Naive thymus-derived CD4-positive, alpha-beta T cell (primary cell): ENCODE measurements at regions not wholly inside any gene's neighbourhood (a gene's known extent, or its start where the extent isn't known, plus 50 kb on each side); places are given as distances from the start of the nearest gene placed in this dataset.

Source experiments
- ATAC-seq: fragments of 150-1000 bp; cut with Tn5 transposase; 2 replicates; pipeline ENCODE4 v1.10.0; 2021; ENCODE audit warnings: mild to moderate bottlenecking, moderate library complexity
- CTCF ChIA-PET: fragments of 350-600 bp; sonication (Branson Sonifier 250); formaldehyde crosslinking; loops from one replicate; lab custom pipeline; 2021; ENCODE audit warnings: antibody characterized with exemption; lab: Charles Lee
- POLR2A ChIA-PET: fragments of 350-600 bp; sonication (Branson Sonifier 250); formaldehyde crosslinking; loops from one replicate; lab custom pipeline; 2021; ENCODE audit warnings: antibody characterized with exemption, inconsistent platforms; lab: Charles Lee
- DNase-seq, 9 donors: peaks; one replicate each; pipeline versions ENCODE4 v3.0.0 to v3.0.0-alpha.2; 2020 to 2022; ENCODE audit warnings: mixed read lengths in 1 of 9
- H3K27ac ChIP-seq: one replicate; pipeline ENCODE4 v1.7.0; 2013; ENCODE audit warnings: mild to moderate bottlenecking, low read depth, low read length, moderate library complexity
- H3K27me3 ChIP-seq, 2 donors: one replicate each; pipeline ENCODE4 v1.7.0; 2013; ENCODE audit warnings: low read length in 2 of 2, mild to moderate bottlenecking in 2 of 2, moderate library complexity in 2 of 2; ENCODE audit not compliant: control insufficient read depth in 2 of 2, insufficient read depth in 2 of 2
- H3K36me3 ChIP-seq, 3 experiments: 1 replicate in 2 of 3; 2 replicates in 1 of 3; pipeline ENCODE4 v1.7.0; 2013; ENCODE audit warnings: low read length in 3 of 3, mild to moderate bottlenecking in 3 of 3, moderate library complexity in 1 of 3; ENCODE audit not compliant: insufficient read depth in 3 of 3, control insufficient read depth in 2 of 3
- H3K4me1 ChIP-seq, 2 donors: one replicate each; pipeline ENCODE4 v1.7.0; 2013; ENCODE audit warnings: low read length in 2 of 2, mild to moderate bottlenecking in 2 of 2, moderate library complexity in 1 of 2; ENCODE audit not compliant: control insufficient read depth in 2 of 2, insufficient read depth in 2 of 2
- H3K4me3 ChIP-seq: 2 replicates; pipeline ENCODE4 v1.7.0; 2013; ENCODE audit warnings: mild to moderate bottlenecking, low read length
- H3K9me3 ChIP-seq, 3 experiments: 1 replicate in 2 of 3; 2 replicates in 1 of 3; pipeline ENCODE4 v1.7.0; 2013; ENCODE audit warnings: low read length in 3 of 3; ENCODE audit not compliant: control insufficient read depth in 2 of 3
- H3K27ac Mint-ChIP-seq, 9 donors: one replicate each; pipeline ENCODE4 v1.8.0; 2020 to 2022; ENCODE audit warnings: mixed read lengths in 9 of 9, mild to moderate bottlenecking in 8 of 9, moderate library complexity in 5 of 9, inconsistent platforms in 2 of 9
- H3K27me3 Mint-ChIP-seq, 5 donors: one replicate each; pipeline ENCODE4 v1.8.0; 2021 to 2022; ENCODE audit warnings: mixed read lengths in 5 of 5, mild to moderate bottlenecking in 1 of 5
- H3K36me3 Mint-ChIP-seq, 5 donors: one replicate each; pipeline ENCODE4 v1.8.0; 2020 to 2022; ENCODE audit warnings: mixed read lengths in 5 of 5, mild to moderate bottlenecking in 3 of 5, inconsistent platforms in 1 of 5
- H3K4me1 Mint-ChIP-seq, 7 donors: one replicate each; pipeline ENCODE4 v1.8.0; 2020 to 2022; ENCODE audit warnings: mixed read lengths in 7 of 7, mild to moderate bottlenecking in 3 of 7, inconsistent platforms in 1 of 7
- H3K4me3 Mint-ChIP-seq, 10 donors: one replicate each; pipeline ENCODE4 v1.8.0; 2020 to 2022; ENCODE audit warnings: mild to moderate bottlenecking in 10 of 10, mixed read lengths in 10 of 10, moderate library complexity in 6 of 10, inconsistent platforms in 2 of 10
- H3K9me3 Mint-ChIP-seq, 11 donors: one replicate each; pipeline ENCODE4 v1.8.0; 2020 to 2022; ENCODE audit warnings: mixed read lengths in 11 of 11, mild to moderate bottlenecking in 4 of 11, inconsistent platforms in 1 of 11, moderate library complexity in 1 of 11
- intact Hi-C, 2 donors: fragments of 100-400 bp; cut with micrococcal nuclease; formaldehyde crosslinking; loops; one replicate each; pipeline ENCODE4 v1.15.1; 2023

DNA sequence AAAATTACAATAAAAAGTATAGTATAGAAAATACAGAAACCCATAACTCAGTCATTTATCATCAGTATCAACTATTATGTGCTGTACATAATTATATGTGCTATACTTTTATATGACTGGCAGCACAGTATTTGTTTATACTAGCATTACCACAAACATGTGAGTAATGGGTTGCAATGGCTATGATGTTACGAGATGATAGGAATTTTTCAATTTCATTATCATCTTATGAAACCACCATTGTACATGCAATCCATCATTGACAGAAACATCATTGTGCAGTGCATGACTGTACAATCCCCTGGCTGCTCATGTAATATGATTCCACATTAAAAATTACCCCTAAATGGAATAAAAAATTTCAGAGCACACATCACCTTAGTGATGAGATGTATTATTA is 55.7 kb upstream of the TMEM229A start:
- Histone ChIP-seq H3K4me1 (no peaks in the 10 kb centered on the region), H3K36me3 (no peaks in the 10 kb centered on the region), H3K9me3 (no peaks in the 10 kb centered on the region), H3K27me3 (no peaks in the 10 kb centered on the region), H3K27ac (no peak overlapping the region), H3K4me3 (no peak overlapping the region)
- peaks cover 0 to 11% (median 0%) of the 10 kb centered on the region in 11 donors for H3K9me3 Mint-ChIP-seq
- H3K27me3 Mint-ChIP-seq: no peaks in the 10 kb centered on the region
- POLR2A ChIA-PET: no interaction called here
- no peaks in the 10 kb centered on the region for H3K4me1 Mint-ChIP-seq
- no peak overlapping the region for H3K4me3 Mint-ChIP-seq
- H3K27ac Mint-ChIP-seq: no peak overlapping the region
- no peak for ATAC-seq
- intact Hi-C loops: no loop called here
- no peaks in the 10 kb centered on the region for H3K36me3 Mint-ChIP-seq
- CTCF ChIA-PET: no interaction called here
- DNase-seq: no peak

- Mint-ChIP-seq H3K4me3 (no peak overlapping the region), H3K36me3 (no peaks in the 10 kb centered on the region), H3K27ac (no peak overlapping the region), H3K4me1 (no peaks in the 10 kb centered on the region), H3K27me3 (peaks cover 0 to 5% (median 0%) of the 10 kb centered on the region in 5 donors), H3K9me3 (peaks cover 0 to 11% (median 0%) of the 10 kb centered on the region in 11 donors)
- CTCF ChIA-PET: no interaction called here
- POLR2A ChIA-PET: no interaction called here
- no peaks in the 10 kb centered on the region for H3K27me3 ChIP-seq
- no peak overlapping the region for H3K4me3 ChIP-seq
- no peak for DNase-seq
- intact Hi-C loops: no loop called here
- no peak overlapping the region for H3K27ac ChIP-seq
- no peaks in the 10 kb centered on the region for H3K9me3 ChIP-seq
- H3K4me1 ChIP-seq: no peaks in the 10 kb centered on the region
- H3K36me3 ChIP-seq: no peaks in the 10 kb centered on the region
- ATAC-seq: no peak
Observed at GRCh38 chr7:124086843-124087242, 54.0 kb upstream of the TMEM229A start.

DNA sequence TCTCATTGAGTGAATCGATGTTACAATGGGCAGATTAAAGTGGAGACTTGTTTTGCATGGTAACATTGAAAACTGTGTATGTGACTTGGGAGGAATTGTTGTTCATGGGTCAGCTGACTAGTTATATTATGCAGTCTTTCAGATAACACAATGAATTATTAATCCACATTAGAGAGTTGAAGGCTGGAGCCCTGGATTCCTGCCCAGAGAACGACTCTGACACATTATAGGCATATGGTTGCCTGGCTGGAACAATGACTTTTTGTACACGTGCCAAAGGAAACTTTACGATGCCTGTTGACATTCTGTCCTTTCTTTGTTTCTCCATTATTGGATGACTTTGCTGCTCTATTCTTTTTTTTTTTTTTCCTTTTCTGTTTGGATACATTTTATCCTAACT is 52.3 kb upstream of the TMEM229A start:
- Mint-ChIP-seq H3K9me3 (peaks cover 0 to 11% (median 0%) of the 10 kb centered on the region in 11 donors), H3K36me3 (no peaks in the 10 kb centered on the region), H3K27me3 (peaks cover 0 to 5% (median 0%) of the 10 kb centered on the region in 5 donors), H3K27ac (no peak overlapping the region), H3K4me3 (no peak overlapping the region), H3K4me1 (no peaks in the 10 kb centered on the region)
- H3K27ac ChIP-seq: no peak overlapping the region
- no peaks in the 10 kb centered on the region for H3K36me3 ChIP-seq
- ATAC-seq: no peak
- H3K4me1 ChIP-seq: no peaks in the 10 kb centered on the region
- POLR2A ChIA-PET: no interaction called here
- H3K27me3 ChIP-seq: no peaks in the 10 kb centered on the region
- no peaks in the 10 kb centered on the region for H3K9me3 ChIP-seq
- intact Hi-C loops: no loop called here
- CTCF ChIA-PET: no interaction called here
- no peak for DNase-seq
- no peak overlapping the region for H3K4me3 ChIP-seq

DNA sequence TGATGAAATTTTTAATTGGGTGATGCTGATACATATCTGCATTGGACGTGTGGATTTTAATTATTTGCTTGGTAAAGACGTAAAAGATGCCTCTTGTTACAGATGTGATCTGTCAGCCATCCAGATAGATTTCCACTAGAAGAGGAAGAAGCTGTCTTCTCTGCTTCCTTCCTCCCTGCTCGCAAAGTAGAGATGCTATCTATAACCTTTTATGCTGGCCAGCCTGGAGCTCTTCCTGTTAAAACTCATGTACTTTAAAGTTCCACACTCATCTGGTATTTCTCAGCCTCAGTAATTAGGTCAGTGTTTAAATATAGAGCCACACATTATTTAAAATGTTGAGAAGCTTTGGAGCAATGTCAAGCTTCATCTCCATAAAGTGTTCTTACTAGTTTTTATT is 51.2 kb upstream of the TMEM229A start:
- Histone ChIP-seq H3K36me3 (no peaks in the 10 kb centered on the region), H3K27ac (no peak overlapping the region), H3K27me3 (no peaks in the 10 kb centered on the region), H3K4me1 (no peaks in the 10 kb centered on the region), H3K4me3 (no peak overlapping the region), H3K9me3 (no peaks in the 10 kb centered on the region)
- DNase-seq (no peak), ATAC-seq (no peak)
- Mint-ChIP-seq H3K4me1 (no peaks in the 10 kb centered on the region), H3K36me3 (no peaks in the 10 kb centered on the region), H3K27ac (no peak overlapping the region), H3K27me3 (peaks cover 0 to 5% (median 0%) of the 10 kb centered on the region in 5 donors), H3K9me3 (peaks cover 0 to 11% (median 0%) of the 10 kb centered on the region in 11 donors), H3K4me3 (no peak overlapping the region)
- ChIA-PET CTCF (no interaction called here), POLR2A (no interaction called here)
- intact Hi-C loops: no loop called here
